ENCODE measurements at regions not wholly inside any gene's neighbourhood (a gene's known extent, or its start where the extent isn't known, plus 50 kb on each side); places are given as distances from the start of the nearest gene placed in this dataset.

GRCh38 chr1:213661302-213661701 is 326.5 kb upstream of the PROX1 start:
- no peak for TF ChIP-seq ZNF274 (IDR thresholded peaks at IDR 0.05; ENCODE audit: low read depth, low read length)
- TF ChIP-seq SUZ12 (IDR thresholded peaks at IDR 0.05; ENCODE audit: extremely low read depth, insufficient read depth, insufficient read length) = no peak
- TF ChIP-seq YY1 (IDR thresholded peaks at IDR 0.05; ENCODE audit: insufficient read depth, insufficient read length) = no peak
